Loucy (cell line): ENCODE measurements at regions not wholly inside any gene's neighbourhood (a gene's known extent, or its start where the extent isn't known, plus 50 kb on each side); places are given as distances from the start of the nearest gene placed in this dataset.

Experiments used
- CTCF ChIP-seq: fragments of 200-600 bp; sonication (generic); conservative IDR thresholded peaks from 2 replicates; pipeline ENCODE4 v1.5.1; 2014; ENCODE audit warnings: mild to moderate bottlenecking, antibody characterized with exemption, low read length
- EZH2phosphoT487 ChIP-seq: fragments of 200-600 bp; IDR thresholded peaks from 2 replicates; pipeline ENCODE4 v1.6.1; 2018; ENCODE audit warnings: antibody characterized with exemption, mild to moderate bottlenecking, moderate library complexity, borderline replicate concordance

GRCh38 chr1:221039616-221040015 lies 160.4 kb downstream of the HLX start:
- TF ChIP-seq CTCF (no peak), EZH2phosphoT487 (no peak)
